D721Med (cell line): ENCODE measurements at regions not wholly inside any gene's neighbourhood (a gene's known extent, or its start where the extent isn't known, plus 50 kb on each side); places are given as distances from the start of the nearest gene placed in this dataset.

Experiments used
- DNase-seq: peaks from one replicate; pipeline ENCODE4 v3.0.0; 2011; ENCODE audit warnings: low spot score; ENCODE audit not compliant: insufficient read length
- FAIRE-seq: peaks from 2 replicates; lab custom pipeline; 2011; peaks lifted over from hg19 to GRCh38; lab: Jason Lieb, UNC
- TF ChIP-seq, protein P1 (sequence below): IDR thresholded peaks from 2 replicates; pipeline ENCODE4 v1.5.1; 2012; ENCODE audit warnings: mild to moderate bottlenecking, control low read depth; ENCODE audit not compliant: insufficient read depth; ENCODE audit errors: missing control alignments

DNA sequence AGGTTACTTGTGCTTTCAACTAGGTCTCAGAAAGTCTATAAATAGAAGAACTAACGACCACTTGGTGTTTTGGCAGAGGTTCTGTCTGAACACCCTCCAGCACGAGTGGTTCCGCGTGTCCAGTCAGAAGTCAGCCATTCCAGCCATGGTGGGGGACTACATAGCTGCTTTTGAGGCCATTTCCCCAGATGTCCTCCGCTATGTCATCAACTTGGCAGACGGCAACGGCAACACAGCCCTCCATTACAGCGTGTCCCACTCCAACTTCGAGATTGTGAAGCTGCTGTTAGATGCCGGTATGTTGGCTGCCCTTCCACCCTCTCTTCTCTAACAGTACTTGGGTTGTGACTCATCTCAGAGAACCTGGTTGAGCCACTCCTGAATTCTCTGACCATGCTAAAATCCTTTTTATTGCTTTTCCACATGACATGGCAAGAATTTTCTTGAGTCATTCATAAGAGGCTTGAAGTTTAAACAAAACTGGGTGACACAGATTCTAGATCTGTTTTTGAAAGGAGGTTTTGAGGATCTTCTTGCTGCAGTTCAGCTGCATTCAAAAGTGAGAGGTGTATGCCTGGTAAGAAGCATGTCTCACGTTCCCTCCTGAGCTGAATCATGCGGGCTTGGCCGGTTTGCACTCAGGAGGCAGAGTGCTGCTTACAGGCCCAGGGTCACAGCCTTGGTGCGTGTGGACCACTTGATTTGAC is 103.1 kb upstream of the DMRT1 start:
- DNase-seq (no peak), FAIRE-seq (no peak)
- TF ChIP-seq, protein P1, sequence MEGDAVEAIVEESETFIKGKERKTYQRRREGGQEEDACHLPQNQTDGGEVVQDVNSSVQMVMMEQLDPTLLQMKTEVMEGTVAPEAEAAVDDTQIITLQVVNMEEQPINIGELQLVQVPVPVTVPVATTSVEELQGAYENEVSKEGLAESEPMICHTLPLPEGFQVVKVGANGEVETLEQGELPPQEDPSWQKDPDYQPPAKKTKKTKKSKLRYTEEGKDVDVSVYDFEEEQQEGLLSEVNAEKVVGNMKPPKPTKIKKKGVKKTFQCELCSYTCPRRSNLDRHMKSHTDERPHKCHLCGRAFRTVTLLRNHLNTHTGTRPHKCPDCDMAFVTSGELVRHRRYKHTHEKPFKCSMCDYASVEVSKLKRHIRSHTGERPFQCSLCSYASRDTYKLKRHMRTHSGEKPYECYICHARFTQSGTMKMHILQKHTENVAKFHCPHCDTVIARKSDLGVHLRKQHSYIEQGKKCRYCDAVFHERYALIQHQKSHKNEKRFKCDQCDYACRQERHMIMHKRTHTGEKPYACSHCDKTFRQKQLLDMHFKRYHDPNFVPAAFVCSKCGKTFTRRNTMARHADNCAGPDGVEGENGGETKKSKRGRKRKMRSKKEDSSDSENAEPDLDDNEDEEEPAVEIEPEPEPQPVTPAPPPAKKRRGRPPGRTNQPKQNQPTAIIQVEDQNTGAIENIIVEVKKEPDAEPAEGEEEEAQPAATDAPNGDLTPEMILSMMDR = no peak

DNA sequence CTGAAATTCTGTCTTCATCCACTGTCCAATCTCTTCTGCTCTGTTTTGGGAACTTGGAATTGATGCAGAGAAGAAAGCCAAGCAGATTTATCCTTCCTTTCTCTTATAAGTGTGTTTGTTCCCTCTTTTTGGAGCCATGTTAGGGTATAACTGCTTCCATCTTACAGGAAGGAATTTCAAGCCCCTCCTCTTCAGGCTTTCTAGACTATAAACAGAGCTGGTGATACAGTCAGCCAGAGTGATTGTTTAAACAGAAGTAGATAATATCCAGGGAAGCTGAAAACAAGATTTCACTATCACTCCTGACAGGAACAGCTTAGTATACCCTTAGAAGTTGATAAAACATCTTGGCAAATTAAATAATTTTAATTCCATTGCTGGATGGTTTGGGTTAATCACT is 102.1 kb upstream of the DMRT1 start:
- TF ChIP-seq, protein P1 = no peak
- DNase-seq = no peak
- no peak for FAIRE-seq

DNA sequence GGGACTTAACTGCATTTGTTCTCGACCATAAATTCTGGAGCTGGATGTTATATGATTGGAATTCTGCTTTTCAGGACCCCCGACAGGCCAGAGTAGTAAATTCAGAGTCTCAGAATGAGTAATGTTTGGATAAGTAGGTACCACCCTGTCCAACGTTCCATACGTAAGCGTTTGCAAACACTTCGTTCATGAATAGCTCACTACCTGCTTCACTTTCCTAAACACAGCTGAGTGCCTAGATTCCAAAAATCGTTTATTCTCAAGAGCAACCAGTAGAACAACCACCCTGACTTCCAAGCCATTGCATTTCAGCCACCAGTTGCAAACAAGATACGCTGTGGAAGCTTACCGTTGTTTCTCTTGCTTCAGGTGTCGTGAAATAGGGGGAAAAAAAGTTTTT is 101.3 kb upstream of the DMRT1 start:
- TF ChIP-seq, protein P1 = no peak
- DNase-seq = no peak
- FAIRE-seq = no peak

DNA sequence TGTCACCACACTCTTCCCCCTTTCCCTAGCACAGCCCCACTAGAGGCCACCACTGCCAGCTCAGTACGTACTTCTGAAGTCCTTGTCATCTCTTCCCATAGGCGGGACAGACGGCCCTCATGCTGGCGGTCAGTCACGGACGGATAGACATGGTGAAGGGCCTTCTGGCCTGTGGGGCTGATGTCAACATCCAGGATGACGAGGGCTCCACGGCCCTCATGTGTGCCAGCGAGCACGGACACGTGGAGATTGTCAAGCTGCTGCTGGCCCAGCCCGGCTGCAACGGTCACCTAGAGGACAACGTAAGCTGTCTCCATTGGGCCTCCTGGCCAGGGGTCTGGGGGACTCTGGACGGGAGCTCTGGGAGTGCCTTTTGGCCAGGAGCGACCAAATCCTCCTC is 99.4 kb upstream of the DMRT1 start:
- DNase-seq (no peak), FAIRE-seq (no peak)
- TF ChIP-seq, protein P1 = no peak

DNA sequence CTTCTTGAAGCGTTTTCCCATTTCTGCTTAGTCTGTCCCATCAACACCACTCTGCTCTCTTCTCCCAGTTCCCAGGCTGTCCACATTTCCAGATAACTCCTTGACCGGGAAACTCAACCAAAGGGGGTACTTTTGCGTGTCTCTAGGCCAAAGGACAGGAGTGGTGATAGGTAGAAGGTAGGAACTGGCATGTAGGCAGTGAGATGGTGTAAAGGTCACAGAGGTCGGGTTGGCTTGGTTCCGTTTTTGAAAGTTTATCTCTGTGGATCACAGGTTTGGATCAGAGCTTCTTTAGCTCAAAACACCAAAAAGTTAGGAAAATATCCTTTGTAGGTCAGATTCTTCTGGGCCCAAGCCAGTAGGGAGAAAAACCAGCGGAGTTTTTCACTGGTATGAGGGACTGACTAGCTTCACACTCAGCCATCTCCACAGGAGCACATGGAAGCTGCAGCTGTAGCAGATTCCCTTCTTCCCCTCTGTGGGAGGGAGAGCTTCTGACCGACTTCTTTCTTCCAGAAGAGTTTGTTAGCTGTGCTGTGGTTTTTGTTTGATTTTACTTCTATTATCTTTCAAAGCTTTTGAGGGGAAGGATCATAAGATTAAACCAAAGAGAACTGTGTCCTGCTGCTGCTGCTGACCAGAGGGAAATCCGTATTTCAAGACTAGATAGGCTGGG is 98.4 kb upstream of the DMRT1 start:
- TF ChIP-seq, protein P1 = no peak
- FAIRE-seq (no peak), DNase-seq (no peak)

DNA sequence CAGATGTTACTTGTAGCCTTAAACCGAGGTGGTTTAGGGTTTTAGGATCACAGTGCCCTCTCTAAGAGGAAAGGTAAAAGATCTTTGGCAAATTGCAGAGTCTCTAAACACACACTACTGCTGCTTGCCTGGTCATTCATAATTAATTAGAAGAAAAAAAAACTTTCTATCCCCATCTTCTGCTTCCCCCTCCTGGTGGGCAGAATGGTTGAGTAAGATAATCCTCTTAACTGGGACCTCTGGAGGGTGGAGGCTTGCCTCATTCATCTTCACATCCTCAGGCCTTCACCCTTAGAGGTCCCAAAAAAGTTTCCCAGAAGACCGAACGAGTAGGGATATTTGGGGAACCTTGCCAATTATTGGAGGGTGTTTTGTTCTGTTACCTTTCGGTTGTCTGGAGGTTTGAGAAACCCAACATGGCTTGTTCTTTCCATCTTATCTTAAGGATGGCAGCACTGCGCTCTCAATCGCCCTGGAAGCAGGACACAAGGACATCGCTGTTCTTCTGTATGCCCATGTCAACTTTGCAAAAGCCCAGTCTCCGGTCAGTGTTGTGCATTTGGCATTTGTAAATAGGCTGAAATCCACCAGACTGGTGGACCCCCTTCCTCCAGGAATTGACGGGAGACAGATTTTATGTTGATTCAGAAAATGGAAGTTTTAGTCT is 97.3 kb upstream of the DMRT1 start:
- DNase-seq = no peak
- TF ChIP-seq, protein P1 = no peak
- FAIRE-seq = no peak
